GM21528 (cell line): ENCODE measurements at regions not wholly inside any gene's neighbourhood (a gene's known extent, or its start where the extent isn't known, plus 50 kb on each side); places are given as distances from the start of the nearest gene placed in this dataset.
"Not testable (repeated sequence)": the region's sequence is repeated elsewhere in the genome, so short reads cannot be mapped to it uniquely, and the experiment has no call there.

Experiments
- ATAC-seq: cut with Tn5 transposase; IDR thresholded peaks from one replicate; pipeline ENCODE4 v1.9.1; 2021; ENCODE audit warnings: mild to moderate bottlenecking, moderate library complexity; ENCODE audit not compliant: unreplicated experiment, low FRiP score

GRCh38 chr9:129440435-129441186 is 180.3 kb downstream of the C9orf50 start:
- no peak for ATAC-seq

DNA sequence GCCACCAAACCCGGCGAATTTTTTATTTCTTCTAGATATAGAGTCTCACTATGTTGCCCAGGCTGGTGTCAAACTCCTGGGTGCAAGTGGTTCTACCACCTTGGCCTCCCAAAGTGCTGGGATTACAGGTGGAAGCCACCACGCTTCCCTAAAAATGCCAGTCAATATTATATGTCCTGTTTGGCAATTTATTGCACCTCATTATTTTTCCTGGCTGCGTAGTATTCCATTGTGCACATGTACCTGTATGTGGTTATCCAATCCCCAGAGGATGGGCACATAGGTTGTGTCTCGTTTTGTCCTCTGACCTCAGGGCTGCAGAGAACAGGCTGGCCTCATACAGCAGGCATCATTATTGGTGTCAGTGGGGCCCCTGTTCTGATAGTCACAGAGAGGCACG is 181.7 kb downstream of the C9orf50 start:
- no peak for ATAC-seq

GRCh38 chr9:129437626-129438323 is 183.1 kb downstream of the C9orf50 start:
- ATAC-seq = no peak

DNA sequence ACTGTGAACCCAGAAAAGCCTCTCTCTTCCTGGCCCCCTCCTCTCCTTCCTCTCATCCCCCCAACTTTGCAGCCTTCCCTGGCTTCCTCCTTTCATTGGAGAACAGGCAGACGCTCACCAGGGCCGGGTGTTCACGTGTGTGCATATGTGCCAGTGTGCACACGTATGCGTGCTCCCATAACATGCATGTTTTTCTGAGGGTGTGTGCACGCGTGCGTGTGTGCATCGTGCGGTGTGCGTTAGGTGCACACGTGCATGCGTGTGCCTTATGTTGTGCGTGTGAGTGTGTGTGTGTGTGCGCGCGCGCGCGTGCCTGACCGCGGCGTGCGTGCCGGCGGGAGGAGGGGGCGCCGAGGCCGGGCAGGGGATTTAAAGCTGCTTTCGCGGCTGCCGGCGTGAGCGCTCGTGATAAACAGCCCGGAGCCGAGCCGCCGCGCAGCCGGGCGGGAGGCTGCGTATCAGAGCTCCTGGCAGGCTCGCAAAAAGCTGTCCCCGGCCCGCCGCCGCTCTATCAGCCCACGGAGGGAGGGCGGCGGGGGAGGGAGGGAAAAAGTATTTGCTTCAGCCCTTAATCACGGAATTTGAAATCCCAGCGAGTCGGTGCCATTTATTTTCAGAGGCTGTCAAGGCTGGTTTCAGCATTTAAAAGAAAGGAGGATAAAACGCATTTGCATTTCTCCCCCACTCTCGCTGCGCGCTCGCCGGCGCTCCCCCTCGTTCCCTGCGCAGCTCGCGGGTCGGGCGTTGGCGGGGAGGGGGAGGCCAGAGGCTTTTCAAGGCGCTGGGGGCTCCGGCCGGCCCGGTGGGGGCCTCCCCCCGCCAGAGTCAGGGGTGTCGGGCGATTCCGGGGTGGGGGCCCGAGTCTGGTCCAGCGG is 183.9 kb downstream of the C9orf50 start:
- ATAC-seq = no peak

DNA sequence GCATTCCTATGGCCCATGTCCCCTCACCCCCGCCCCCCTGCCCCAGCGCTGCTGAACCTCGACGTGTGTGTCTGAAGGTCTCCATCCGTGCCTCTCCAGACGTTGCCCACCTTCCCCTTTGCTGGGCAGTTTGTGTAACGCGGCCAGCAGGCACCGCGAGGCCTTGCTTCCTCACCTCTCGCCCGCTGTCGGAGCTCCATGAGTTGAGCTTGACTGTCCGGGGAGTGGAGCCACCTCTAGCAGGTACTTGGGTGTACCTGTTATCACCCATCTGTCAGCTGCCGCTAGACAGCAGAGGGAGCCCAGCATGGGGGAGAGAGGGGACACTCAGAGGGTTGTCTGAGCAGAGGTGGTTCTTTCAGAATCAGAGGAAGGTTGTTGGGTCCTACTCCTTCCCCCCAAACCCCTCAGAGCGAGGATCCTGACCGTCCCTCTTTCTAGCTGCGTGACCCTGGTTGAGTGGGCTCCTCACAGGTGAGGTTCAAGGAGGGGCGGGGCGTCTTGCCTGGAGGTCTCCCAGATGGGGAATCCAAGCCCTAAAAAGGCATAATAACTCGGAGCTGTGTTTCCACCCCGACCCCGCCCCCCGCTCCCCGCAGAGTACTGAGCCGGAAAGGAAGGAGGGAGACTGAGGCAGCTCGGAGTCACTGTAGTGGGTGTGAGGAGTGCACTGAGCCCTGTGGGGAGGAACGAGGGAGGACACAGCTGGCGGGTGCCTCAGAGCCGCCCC is 184.7 kb downstream of the C9orf50 start:
- no peak for ATAC-seq

- ATAC-seq = no peak
Observed at GRCh38 chr9:129435291-129435690, 185.6 kb downstream of the C9orf50 start.

GRCh38 chr9:129434187-129434586 is 186.7 kb downstream of the C9orf50 start:
- ATAC-seq = no peak

DNA sequence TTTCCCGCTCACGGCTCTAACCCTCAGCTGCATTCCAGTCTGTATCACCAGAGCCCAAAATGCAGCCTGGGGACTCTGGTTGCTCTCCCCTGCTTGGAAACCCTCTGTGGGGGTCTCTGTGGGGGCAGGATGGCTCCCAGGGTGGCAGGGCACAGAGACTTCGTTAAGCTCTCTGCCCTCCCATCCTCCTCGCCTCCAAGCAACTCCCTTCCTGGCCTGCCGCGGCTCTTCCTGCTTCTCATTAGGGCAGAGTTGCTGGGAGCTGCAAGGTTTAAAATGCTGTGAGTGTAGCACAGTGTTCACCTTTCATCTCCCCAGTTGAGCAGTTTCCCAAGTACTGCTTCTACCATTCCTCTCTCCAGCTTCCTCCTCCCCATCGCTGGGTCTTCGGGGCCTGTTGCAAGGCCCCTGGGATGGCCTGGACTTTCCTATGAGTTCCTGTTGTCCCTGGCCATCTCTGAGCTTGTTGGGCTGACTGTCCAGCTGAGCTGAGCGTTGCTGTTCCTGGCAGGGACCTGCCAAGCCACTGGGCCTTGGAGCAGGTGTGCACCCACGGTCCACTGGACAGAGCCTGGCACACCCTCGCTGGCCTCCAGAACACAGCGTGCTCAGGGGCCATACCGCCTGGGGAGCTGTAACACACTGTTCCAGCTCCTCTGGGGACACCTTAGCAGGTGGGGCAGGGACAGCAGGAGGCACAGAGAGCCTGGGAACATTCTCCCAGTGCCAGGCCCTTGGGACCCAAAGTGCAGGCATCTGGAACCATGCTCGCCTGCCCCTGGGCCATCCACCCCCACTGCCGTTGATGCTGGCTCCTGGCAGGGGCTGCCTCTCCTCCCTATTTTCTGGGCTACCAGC is 188.4 kb downstream of the C9orf50 start:
- ATAC-seq = no peak

DNA sequence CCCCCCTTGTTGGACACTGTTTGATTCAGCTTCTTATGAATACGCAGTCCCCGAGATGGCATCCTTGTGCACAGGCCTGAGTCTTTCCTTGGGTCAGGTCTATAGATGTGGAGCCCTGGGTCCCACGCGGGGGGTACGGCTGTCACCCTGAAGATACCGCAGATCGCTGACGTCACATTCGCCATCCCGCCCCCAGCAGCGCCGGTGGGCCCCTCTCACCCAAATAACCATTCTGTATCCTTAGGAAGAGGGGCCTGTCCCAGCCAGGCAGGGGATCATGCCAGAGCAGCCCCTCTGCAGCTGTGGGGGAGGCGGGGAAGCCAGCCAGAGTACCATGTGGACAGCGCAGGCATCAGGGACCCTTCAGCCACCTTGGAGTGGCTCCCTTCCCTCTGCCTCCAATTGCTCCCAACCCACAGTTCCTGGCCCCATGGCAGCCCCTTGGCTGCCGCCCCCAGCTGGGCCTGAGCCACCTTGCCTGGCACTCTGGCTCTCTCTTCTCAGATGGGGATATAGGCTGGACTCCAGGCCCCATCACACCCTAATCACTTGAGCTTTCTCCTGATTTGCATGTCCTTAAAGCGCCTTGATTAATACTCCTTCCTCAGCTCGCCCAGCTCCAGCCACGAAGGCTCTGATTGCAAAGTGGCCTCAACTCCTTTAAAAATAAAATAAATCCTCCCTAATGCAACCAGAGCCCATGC is 189.8 kb downstream of the C9orf50 start:
- ATAC-seq = no peak

DNA sequence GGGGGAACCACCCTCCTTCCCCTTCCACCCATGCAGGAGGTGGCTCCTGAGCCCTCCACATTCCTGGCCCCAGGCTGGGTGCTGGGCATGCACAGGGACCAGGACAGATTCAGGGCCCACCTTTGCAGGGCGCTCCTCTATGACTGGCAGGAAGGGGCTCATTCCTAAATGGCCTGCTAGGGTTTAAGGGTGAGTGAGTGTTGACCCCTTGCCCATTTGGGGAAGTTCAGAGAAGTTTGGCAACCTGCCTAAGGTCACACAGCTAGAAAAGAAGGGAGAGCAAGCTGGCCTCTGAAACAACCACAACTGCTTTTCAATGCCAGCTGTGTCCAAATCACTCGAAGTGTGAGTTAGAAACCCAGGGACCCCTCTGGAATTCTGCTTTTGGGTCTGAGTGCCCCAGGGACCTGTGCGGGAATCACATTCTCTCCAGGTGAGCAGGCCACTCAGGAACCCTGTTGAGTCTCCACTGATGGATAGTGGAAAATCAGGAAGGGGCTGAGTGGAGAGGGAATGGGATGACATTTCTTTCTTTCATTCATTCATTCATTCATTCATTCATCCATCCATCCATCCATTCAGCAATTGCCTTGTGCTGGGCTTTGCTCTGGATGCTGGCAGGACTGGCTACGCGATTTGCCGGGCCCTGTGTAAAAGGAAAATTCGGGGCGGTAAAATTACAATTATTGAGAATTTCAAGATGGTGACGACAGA is 191.9 kb downstream of the C9orf50 start:
- no peak for ATAC-seq

DNA sequence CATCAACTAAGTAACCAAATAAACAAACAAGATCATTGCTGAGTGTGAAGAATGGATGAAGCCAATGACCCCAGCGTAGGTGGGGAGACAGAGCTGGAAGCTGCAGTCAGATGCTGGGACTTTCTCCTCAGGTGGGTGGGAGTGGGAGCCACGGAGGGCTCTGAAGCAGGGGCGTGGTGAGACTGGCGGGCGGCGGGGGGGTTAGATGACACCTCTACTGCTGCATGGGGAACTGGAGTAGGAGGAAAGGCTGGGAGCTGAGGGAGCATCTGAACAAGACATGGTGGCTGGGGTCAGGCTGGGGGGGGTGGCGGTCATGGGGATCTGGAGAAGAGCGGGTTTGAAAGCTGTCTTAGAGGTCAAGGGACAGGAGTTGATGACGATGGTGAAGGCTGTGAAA is 193.8 kb downstream of the C9orf50 start:
- no peak for ATAC-seq

DNA sequence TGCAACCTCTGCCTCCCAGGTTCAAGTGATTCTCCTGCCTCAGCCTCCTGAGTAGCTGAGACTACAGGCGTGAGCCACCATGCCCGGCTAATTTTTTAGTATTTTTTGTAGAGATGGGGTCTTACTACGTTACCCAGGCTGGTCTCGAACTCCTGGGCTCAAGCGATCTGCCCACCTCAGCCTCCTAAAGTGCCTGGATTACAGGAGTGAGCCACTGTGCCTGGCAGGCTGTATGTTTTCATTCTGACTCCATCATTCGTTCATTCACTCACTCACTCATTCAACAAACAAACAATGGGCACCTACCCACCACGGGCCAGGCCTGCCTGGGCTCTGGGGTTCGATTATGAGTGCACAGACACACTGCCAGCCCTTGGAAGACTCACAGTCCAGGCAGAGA is 197.1 kb downstream of the C9orf50 start:
- not testable (repeated sequence) for ATAC-seq

- ATAC-seq = no peak
Observed at GRCh38 chr9:129423216-129423615, 197.7 kb downstream of the C9orf50 start.

- no peak for ATAC-seq
Observed at GRCh38 chr9:129422843-129423192, 198.1 kb downstream of the C9orf50 start.

- no peak for ATAC-seq
Observed at GRCh38 chr9:129422032-129422842, 198.7 kb downstream of the C9orf50 start.

GRCh38 chr9:129421371-129421770 is 199.5 kb downstream of the C9orf50 start:
- no peak for ATAC-seq

GRCh38 chr9:129420721-129421120 is 200.2 kb downstream of the C9orf50 start:
- ATAC-seq = no peak
